Stimulated activated CD8-positive, alpha-beta memory T cell treated with anti-CD3 and anti-CD28 coated beads, Interleukin-4, amount 100 ng/mL, for 4 hours (primary cell): ENCODE measurements at regions not wholly inside any gene's neighbourhood (a gene's known extent, or its start where the extent isn't known, plus 50 kb on each side); places are given as distances from the start of the nearest gene placed in this dataset.

ENCODE experiments used
- DNase-seq, 2 donors: peaks; one replicate each; pipeline ENCODE4 v3.0.0-alpha.2; 2020; ENCODE audit warnings: low read depth in 2 of 2, low spot score in 1 of 2

DNA sequence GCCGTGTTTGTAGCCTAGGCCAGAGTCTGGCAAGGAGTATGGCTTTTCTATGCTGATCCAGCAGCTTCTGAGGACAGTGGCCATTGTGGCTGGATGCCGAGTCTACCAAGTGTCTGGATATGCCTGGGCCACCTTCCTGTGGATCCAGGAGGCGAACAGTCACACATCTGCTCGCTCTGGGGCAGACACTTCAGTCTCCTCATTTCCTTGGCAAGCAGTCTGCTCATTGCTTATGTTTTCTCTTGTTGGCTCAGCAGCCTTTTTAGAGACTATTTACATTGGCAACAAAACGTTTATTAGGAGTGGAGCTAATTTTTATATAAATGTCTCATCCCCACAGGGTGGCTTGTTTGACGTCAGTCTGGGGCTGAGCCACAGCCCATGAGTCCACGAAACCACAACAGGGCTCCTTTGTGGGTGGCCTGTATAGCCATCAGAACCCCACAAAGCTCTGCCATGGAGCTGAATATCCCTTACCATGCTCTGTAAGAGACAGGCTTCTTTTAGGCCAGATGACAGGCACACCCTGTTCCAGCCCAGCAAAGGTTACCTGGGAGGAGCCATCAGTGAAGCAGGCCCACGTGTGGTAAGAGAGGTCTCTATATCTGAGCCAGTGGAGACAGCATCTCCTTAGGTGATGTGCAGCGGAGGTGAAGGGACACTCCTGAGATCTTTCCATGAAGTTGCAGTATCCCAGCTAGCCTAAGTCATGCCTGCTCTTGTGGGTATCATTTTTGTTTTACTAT lies 221.7 kb downstream of the DIRAS2 start:
- DNase-seq = no peak

- DNase-seq = no peak
These were observed 220.8 kb downstream of the DIRAS2 start for GRCh38 chr9:90421786-90422185.

DNA sequence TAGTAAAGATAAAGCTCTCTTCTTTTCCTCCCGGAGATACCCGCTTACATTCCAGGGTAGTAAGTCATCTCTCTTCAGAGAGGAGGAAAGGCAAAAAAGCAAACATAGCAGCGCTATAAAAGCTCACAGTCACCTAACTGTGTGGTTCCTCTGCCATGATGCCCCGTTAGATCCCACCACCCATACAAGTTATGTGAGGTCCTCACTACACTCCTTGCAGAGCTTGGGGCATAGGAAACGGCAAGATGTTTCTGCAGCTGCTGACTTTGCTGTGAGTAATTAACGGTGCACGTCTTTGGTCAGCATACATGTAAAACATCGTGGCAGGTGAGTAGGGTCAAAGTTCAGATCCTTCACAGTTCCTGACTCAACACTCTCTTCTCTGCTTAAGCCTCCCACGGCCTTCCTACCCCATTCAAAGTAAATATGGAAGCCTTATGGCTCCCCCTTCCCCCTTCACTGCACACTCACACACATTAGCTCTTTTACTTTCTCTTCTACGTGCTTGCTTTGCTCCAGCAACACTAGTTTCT lies 218.9 kb downstream of the DIRAS2 start:
- DNase-seq = no peak

DNA sequence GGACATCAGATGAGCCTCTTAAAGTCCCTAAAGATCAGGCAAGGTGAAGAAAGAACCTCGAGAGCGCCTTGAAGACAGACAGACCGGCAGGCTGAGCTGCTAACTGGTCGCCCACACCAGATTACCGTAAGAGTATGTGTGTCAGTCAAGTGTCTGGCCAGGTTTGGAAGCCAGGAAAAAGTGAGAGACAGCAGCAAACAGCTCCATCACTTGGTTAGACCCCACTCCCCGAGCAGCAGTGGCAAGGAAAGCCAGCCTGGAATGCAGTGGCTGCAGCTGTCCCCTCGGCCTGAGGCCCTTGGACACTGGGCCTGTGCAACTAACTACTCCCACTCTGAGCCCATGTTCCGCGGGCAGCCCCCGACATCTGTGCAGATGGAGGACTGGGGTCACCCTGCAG lies 214.1 kb downstream of the DIRAS2 start:
- DNase-seq = no peak

GRCh38 chr9:90432951-90433350 lies 209.7 kb downstream of the DIRAS2 start:
- DNase-seq = no peak

DNA sequence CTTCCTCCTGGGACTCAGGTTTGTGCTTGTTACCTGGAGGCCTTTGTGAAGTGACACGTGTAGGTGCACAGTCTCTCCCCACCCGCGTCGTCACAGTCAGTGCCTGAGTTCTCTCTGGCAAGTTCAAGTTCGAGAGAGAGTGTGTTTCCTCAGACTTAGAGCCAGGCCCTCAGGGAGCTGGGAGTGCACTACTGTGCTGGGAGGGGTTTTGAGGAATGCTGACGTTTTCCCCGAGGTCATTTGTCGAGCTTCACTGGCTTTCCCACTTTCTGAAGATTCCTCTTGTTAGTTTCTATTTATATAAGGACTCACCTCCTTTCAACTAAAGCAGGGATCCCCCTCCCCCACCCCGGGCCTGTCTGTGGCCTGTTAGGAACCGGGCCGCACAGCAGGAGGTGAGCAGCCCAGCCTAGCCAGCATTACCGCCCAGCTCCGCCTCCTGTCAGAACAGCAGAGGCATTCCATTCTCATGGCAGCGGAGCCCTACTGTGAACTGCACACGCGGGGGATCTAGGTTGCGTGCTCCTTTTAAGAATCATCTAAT lies 209.2 kb downstream of the DIRAS2 start:
- DNase-seq = no peak

GRCh38 chr9:90441814-90442213 lies 200.8 kb downstream of the DIRAS2 start:
- no peak for DNase-seq

- no peak for DNase-seq
These were observed 199.9 kb downstream of the DIRAS2 start for GRCh38 chr9:90442723-90443122.

DNA sequence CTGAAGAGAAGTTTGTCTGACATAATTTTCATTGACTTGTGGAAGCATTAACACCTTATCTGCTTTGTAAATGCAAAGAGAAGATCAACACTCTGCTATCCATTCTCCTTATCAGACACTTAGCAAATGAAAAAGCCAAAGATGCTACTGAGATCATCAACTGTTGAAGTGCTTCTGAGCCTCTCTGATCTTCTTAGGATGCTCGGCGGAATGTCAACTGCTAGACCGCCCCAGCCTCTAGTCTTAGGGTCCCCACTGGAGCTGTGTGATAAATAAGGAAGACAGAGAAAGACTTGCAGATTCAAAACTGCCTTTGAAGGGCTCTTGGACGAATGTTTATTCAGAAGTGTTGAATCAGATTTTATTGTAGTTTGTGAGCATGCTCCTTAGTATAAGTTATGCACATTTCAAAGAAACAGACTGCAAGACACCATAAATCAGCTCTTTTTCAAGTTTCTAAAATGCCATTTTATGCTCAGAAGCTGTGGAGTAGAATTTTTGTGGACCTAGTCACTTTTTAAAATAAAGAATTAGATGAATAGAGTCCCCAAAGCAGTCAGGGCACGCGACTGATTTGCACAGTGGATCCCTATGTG lies 197.9 kb downstream of the DIRAS2 start:
- no peak for DNase-seq

- DNase-seq = no peak
These were observed 197.2 kb downstream of the DIRAS2 start for GRCh38 chr9:90445391-90445790.

DNA sequence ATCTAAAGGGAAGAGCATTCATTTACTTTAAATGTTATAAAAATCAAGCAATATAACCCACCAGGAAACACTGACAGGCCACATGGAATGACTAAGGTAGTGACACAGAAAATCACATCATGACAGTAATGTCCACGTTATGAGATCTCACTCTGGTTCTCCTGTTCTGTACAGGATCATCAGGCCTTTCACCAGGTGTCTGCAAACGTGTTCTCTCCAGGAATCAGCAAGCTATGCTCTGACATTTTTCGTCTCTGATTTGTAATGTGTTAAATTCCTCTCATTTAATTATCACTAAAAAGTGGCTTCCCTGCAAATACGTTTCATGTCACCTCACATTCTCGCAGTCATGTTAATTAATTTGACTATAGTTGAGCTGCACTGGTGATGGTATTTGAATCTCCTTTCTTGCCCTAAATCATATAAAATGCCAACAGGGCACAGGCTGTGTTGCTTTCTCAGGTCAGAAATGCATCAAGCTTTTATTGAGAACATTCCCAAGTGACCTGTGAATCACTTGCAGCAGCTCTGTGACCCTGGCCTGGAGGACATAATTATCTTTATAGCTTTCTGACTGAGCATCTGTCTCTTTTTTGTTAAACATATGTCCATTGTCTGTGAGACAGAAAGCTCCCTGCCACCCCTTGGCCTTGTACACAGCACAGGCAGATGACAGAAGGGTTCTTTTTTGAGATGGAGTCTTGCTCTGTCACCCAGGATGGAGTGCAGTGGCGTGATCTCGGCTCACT lies 196.2 kb downstream of the DIRAS2 start:
- DNase-seq = no peak

DNA sequence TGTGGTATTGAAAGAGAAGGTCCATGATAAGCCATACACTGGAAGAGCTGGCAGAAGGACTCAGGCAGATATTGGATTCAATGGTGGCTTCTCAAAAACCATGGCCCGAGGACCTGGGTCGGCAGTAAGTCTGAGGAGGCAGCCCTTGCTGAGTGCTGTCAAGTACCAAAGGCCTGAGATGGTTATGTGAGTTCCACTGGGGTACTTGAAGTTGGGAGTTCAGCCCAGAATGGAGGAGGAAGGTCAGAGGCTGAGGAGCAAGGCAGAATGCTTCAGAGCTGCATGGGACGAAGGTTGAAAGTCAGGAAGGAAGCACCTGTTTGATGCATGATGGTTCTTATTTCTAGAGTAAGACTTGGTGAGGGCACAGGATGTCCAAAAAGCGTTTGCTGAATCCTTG lies 194.9 kb downstream of the DIRAS2 start:
- no peak for DNase-seq

DNA sequence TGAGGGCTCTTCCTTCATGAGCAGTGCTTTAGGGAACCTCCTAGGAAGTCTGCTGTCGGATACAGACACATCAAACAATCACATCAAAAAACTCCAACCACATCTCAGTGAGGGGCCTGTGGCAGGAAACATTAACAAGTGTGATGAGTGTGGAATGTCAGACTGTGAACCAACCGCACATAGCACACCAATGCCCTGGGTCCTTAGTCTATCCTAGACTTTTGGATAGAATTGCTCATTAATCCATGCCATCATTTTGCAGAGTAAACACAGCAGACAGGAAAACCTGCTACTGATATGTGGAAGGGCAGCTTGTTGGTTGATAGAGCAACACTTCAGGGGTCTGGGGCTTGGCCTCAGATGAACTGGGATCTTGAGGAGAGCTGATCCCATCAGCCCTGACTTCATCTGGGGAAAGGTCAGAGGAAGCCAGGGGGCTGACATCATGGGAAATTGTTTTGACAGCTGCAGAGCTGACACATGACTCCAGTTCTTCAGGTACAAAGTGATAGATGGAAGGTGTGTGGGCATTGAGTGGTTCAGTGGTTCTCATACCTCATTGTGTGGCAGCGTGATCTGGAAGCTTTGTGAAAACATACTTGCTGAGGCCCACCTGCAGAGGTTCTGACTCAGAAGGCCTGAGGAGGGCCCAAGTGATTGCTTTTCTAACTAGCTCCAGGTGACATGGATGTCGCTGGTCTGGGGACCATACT lies 193.3 kb downstream of the DIRAS2 start:
- no peak for DNase-seq

- no peak for DNase-seq
These were observed 190.8 kb downstream of the DIRAS2 start for GRCh38 chr9:90451804-90452203.

- no peak for DNase-seq
These were observed 187.3 kb downstream of the DIRAS2 start for GRCh38 chr9:90455316-90455715.

GRCh38 chr9:90457386-90458190 lies 185.0 kb downstream of the DIRAS2 start:
- no peak for DNase-seq

DNA sequence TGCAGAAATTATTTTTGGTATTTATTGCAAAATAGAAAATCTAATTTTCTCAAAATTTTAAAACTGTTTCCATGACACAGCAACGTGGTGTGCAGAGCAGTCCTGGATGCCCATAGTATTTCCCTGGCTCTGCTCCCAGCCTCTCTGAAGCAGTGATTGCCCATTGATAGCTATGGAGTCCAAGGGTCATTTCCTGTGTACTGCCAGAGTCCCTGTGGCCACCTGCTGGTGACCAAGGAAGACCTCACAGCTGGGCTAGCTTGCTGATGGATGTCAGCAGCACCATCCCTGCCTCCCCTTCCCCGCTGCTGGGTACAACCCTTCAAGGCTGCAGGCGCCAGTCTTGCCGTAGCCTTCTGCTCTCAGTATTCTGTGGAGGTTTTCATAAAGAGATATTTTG lies 184.1 kb downstream of the DIRAS2 start:
- DNase-seq = no peak

DNA sequence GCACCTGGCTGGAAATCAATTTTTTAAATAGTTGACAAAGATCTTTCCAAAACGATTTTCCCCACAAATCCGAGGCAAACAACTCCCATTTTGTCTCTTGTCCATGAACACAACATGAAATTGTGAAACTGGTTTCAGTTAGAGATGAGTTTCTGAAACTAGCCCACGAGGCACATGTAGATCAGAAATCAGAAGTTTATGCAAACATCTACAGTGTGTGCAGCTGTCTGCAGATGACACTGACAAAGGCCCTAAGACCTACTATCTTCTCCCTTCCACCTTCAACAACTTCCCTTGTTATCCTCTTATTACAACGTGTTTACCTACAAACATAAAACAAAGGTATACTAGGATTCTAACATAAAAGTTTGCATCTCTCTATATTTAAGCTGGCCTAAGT lies 183.3 kb downstream of the DIRAS2 start:
- no peak for DNase-seq

DNA sequence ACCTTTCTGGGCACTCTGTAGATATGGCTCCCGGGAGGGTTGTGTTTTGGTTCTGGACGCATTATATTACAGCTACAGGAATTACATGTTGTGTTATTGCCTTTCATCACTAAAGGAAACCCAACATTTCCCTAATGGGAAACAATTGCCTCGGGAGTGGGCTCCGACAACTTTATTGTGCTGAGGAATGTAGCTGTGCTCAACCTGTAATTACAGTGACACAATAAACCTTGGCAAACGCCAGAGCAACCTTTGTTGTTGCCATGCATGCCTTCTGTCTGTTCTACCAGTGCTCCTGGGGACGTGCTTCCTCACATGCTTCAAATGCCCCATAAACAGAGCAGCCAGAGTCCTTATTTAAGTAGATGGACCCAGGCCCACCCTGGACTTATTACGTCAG lies 182.4 kb downstream of the DIRAS2 start:
- no peak for DNase-seq

GRCh38 chr9:90464978-90465377 lies 177.6 kb downstream of the DIRAS2 start:
- no peak for DNase-seq
